DMS 273 (cell line): ENCODE measurements at regions not wholly inside any gene's neighbourhood (a gene's known extent, or its start where the extent isn't known, plus 50 kb on each side); places are given as distances from the start of the nearest gene placed in this dataset.

Experiments
- DNase-seq: peaks from one replicate; lab custom pipeline; 2025; ENCODE audit not compliant: unreplicated experiment; lab: John Stamatoyannopoulos, UW

- DNase-seq: no peak
These were observed 84.5 kb upstream of the DUSP5 start for GRCh38 chr10:110413049-110413783.

- no peak for DNase-seq
These were observed 83.7 kb upstream of the DUSP5 start for GRCh38 chr10:110413903-110414547.

GRCh38 chr10:110414548-110415309, 83.0 kb upstream of the DUSP5 start:
- no peak for DNase-seq

- no peak for DNase-seq
These were observed 81.9 kb upstream of the DUSP5 start for GRCh38 chr10:110415809-110416208.

GRCh38 chr10:110416776-110417711, 80.7 kb upstream of the DUSP5 start:
- no peak for DNase-seq

GRCh38 chr10:110418218-110418617, 79.5 kb upstream of the DUSP5 start:
- DNase-seq: no peak

- DNase-seq: no peak
These were observed 78.4 kb upstream of the DUSP5 start for GRCh38 chr10:110419265-110419664.

- DNase-seq: peak; percentile 46
These were observed 77.1 kb upstream of the DUSP5 start for GRCh38 chr10:110420401-110421193.

GRCh38 chr10:110421512-110422138, 76.1 kb upstream of the DUSP5 start:
- DNase-seq: no peak

GRCh38 chr10:110422548-110422947, 75.2 kb upstream of the DUSP5 start:
- no peak for DNase-seq

GRCh38 chr10:110423650-110424049, 74.1 kb upstream of the DUSP5 start:
- DNase-seq: no peak

GRCh38 chr10:110425684-110426293, 71.9 kb upstream of the DUSP5 start:
- DNase-seq: no peak

- DNase-seq: peak; percentile 9
These were observed 71.2 kb upstream of the DUSP5 start for GRCh38 chr10:110426294-110427181.

- no peak for DNase-seq
These were observed 68.4 kb upstream of the DUSP5 start for GRCh38 chr10:110429301-110429700.

- DNase-seq: no peak
These were observed 67.1 kb upstream of the DUSP5 start for GRCh38 chr10:110430340-110431273.

GRCh38 chr10:110431659-110432058, 66.0 kb upstream of the DUSP5 start:
- no peak for DNase-seq

GRCh38 chr10:110432084-110432483, 65.6 kb upstream of the DUSP5 start:
- no peak for DNase-seq
